GM12864 (cell line): ENCODE measurements at regions not wholly inside any gene's neighbourhood (a gene's known extent, or its start where the extent isn't known, plus 50 kb on each side); places are given as distances from the start of the nearest gene placed in this dataset.

Experiments
- DNase-seq: peaks from one replicate; pipeline ENCODE4 v3.0.0-alpha.2; 2011; ENCODE audit warnings: low read depth
- H3K4me3 ChIP-seq: 2 replicates; pipeline ENCODE4 v1.5.1; 2011; ENCODE audit warnings: mild to moderate bottlenecking, low read depth, low read length, control low read depth
- TF ChIP-seq, protein P1 (sequence below): IDR thresholded peaks from 2 replicates; pipeline ENCODE4 v1.5.1; 2011; ENCODE audit warnings: low read depth, mild to moderate bottlenecking, moderate library complexity, low read length, control low read depth, inconsistent platforms; ENCODE audit errors: missing control alignments

DNA sequence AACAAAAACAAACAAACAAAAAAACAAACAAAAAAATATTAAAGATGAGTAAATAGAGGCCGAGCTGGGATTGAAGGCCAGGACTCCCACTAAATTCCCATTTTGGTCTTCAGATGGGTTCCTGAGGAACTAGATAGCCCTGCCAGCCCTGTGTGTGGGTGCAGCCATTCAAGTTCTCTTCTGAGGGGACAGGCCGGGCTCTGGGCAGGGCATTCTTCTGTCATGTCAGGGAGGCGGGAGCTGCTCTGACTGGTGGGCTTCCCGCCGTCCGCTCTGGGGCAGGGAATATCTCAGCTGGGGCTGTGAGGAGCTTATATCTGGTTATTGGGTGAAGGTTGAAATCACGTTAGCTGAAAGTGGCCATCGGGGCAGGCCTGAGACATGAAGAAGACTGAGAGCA lies 127.3 kb upstream of the CXCR4 start:
- DNase-seq = no peak
- TF ChIP-seq, protein P1, sequence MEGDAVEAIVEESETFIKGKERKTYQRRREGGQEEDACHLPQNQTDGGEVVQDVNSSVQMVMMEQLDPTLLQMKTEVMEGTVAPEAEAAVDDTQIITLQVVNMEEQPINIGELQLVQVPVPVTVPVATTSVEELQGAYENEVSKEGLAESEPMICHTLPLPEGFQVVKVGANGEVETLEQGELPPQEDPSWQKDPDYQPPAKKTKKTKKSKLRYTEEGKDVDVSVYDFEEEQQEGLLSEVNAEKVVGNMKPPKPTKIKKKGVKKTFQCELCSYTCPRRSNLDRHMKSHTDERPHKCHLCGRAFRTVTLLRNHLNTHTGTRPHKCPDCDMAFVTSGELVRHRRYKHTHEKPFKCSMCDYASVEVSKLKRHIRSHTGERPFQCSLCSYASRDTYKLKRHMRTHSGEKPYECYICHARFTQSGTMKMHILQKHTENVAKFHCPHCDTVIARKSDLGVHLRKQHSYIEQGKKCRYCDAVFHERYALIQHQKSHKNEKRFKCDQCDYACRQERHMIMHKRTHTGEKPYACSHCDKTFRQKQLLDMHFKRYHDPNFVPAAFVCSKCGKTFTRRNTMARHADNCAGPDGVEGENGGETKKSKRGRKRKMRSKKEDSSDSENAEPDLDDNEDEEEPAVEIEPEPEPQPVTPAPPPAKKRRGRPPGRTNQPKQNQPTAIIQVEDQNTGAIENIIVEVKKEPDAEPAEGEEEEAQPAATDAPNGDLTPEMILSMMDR = no peak
- H3K4me3 ChIP-seq = no peak overlapping the region

DNA sequence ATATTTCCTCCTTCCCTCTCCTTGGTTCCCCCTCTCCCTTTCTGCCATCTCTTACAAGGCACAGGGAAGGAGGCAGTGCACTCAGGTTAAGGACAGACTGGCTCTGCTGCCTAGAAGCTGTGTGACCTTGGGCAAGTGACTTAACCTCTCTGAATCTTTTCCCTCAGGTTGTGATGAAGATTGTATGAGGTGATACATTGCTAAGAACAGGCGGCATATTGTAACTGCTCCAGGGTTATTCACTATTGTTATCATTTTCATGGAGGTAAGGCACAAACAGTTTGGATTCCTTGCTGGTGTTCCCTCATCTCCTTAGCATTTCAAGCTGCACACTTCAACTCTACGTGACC lies 126.6 kb upstream of the CXCR4 start:
- TF ChIP-seq, protein P1 = no peak
- H3K4me3 ChIP-seq = no peak overlapping the region
- no peak for DNase-seq

DNA sequence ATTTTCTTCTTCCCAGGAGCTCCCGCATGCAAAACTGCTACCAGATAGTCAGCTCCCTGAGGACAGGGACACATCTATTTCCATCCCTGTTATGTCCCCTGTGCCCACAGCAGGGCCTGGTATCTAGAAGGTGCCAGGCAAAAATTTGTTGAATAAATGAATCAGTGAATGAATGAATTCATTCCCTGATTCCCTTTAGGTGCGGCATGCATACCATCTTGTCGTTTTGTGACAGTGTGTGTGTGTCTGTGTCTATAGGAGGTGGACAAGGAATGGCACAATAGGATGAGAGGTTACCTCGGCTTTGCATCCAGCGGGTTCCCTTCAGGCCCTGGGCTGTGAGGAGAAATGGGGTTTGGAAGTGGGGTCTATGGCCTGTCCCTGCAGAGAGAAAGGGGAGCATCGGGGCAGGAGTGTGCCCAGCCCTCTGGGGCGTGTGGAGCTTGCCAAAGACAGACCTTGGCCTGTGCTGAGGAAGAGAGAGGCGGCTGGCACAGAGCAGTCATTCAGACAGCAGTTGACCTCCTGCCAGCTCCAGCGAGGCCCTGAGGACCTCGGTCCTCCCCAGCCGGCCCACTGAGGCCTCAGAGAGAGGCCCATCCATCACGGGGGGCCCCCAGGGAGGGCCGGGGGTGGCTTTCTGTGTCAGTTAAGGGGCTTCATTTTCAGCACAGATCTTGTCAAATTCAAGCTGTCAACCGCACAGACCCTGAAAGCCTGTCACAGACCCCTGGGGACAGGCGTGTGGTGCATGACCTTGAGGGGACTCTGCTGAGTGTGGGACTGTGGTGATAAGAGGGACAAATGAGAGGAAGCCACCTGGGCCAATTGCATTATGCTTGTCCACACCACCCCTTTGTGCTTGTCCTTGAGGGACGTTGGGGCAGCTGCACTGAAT lies 125.9 kb upstream of the CXCR4 start:
- DNase-seq = no peak
- TF ChIP-seq, protein P1 = no peak

DNA sequence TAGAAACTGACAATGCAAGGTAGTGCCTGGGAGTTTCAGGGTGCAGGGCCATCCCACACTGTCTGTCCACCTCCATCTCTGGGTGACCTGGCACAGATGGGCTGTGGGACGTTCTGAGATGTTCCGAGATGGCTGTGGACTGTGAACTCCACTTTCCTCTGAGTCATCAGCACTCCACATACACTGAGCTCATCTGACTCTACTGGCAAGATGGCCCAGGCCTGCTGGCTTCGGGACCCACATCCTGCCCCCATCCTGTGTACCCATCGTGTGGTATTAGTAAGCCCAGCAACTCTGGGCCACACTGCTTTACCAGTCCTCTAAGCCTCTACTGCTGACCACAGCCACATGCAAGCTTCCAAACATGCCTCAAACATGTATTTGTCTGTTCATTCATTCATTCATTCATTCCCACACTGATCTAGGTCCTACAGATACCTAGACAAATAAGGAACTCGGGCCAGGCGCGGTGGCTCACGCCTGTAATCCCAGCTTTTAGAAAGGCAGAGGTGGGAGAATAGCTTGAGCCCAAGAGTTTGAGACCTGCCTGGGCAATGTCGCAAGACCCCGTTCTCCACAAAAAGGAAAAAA lies 124.8 kb upstream of the CXCR4 start:
- TF ChIP-seq, protein P1 = no peak
- DNase-seq = no peak
- no peak overlapping the region for H3K4me3 ChIP-seq

More for the DNA sequence above, 125.9 kb upstream of the CXCR4 start:
- H3K4me3 ChIP-seq = no peak overlapping the region

DNA sequence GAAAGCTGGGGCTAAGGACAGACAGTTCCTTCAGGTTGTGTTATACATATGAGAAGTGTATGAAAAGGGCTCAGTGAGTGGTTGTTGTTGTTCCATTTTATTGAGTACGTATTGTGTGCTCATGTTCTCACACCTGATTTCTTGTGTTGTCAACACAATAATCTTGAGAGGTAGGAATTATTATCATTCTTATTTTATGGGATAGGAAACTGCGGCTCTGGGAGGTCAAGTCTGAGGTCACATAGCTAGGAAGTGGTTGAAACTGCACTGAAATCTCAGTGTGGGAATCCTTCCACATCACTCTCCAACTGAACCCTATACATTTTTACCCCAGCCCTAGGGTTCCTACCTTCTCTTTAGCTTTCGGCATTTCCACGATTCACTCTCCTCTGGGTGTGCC lies 124.2 kb upstream of the CXCR4 start:
- no peak for DNase-seq

DNA sequence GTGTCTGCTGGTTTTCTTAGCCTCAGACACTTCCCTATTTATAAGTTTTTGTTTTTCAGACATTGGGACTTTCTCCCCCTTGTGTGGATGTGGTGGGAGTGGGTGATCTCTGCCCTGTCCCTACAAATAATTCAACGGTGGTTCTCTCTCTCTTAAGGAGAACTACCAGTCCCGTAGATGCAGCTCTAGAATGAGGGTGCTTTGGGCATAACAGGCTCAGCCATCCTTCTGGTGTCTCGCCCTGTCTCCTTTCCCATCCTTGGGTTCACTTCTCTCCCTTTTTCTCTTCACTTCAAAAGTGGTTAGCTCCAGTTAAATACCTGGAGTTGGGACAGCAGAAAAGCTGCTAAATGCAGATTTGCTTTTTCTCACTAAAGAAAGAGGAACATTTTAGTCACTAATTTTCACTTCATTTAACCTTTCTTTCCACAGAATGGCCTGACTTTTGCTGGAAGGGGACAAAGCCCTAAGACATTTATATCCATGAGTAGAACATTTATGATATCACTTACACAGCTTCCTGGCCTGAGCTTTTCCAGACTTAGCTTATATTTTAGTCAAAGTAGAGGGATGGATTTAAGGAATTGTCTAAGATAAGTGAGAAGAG lies 121.2 kb upstream of the CXCR4 start:
- H3K4me3 ChIP-seq = no peak overlapping the region
- DNase-seq = no peak
- TF ChIP-seq, protein P1 = no peak

More for the DNA sequence above, 124.2 kb upstream of the CXCR4 start:
- TF ChIP-seq, protein P1 = no peak
- no peak overlapping the region for H3K4me3 ChIP-seq
